SKM-1 treated with dmso at 0.1 percent for 144 hours (cell line): ENCODE measurements at regions not wholly inside any gene's neighbourhood (a gene's known extent, or its start where the extent isn't known, plus 50 kb on each side); places are given as distances from the start of the nearest gene placed in this dataset.
"Not testable (repeated sequence)": the region's sequence is repeated elsewhere in the genome, so short reads cannot be mapped to it uniquely, and the experiment has no call there.

ENCODE experiments used
- DNase-seq: peaks from one replicate; lab custom pipeline; 2025; ENCODE audit not compliant: unreplicated experiment; lab: John Stamatoyannopoulos, UW

DNA sequence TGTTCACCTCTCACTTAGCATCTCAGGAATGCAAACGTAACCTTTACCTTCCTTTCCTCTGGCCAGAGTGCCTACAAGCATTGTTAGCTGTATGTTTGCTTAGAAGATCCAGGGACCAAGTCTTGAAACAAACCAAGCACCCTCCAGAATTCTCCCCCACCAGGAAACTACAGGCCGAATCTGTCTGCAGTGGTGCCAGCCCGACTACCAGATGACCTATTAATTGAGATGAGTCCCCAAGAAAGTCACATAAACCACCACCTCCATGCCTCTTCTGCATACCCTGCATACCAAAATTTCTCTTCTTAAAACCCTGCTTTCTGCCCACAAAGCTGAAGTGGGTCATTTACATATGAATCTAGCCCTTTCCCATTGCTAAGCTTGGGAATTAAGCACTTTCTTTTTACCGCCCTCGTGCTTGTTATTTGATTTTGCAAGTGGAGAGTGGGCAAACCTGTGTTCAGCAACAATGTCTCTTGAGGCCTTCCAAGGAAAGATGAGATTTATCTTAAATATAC is 1239.1 kb downstream of the CDH12 start:
- DNase-seq, result no peak

- no peak for DNase-seq
These were observed 1249.3 kb downstream of the CDH12 start for GRCh38 chr5:21603796-21604195.

- no peak for DNase-seq
These were observed 1258.6 kb downstream of the CDH12 start for GRCh38 chr5:21594566-21594965.

DNA sequence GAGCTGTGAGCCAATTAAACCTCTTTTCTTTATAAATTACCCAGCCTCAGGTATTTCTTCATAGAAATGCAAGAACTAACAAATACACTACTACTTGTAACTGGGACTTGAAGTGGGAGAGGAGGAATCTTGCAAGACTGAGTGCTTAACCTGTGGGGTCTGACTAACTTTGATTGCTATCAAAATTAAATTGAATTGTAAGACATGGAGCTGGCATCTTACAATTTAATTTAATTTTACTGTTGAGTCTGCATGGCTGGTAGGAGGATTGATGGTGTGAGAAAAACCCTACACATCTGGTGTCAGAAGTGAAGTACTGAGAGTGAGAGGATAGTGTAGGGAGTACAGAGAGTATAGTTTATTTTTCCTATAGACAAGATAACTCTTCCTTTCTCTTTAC is 1259.9 kb downstream of the CDH12 start:
- DNase-seq, result no peak

- no peak for DNase-seq
These were observed 1271.6 kb downstream of the CDH12 start for GRCh38 chr5:21581508-21581907.

DNA sequence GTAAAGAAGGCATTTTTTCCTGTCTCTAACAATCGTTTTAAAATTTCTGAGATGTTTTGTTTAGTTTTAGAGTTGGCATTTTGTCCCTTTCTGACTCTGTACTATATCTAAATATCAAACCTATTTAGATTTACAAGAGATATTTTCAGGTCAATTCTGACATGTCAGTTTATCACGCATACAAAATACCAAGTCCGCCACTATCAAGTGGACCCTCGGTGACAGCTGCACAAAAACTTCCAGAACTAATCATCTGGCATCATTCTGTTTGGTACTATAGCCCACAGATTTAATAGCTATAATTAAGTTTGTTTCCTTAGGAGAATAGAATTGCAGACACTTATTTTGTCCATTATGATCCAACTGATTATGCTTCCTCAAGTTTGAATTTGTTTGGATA is 1278.2 kb downstream of the CDH12 start:
- DNase-seq, result no peak

DNA sequence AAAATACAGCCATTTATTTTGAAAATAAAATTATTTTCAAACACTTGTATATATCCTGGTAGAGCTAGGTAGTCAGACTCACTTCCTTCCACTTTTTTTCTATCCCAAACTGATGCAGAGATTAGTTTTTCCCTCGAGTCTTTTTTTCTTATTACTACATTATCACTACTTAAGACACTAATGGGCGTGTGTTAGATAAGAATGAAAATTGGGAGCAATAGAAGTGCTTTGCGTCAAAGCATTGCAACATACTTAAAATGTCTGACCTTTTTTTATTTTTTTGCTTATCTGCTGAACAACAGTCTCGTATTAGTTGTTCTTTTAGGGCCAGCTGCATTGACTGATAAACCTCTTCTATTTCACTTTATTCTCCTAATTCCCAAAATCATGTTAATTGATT is 1278.7 kb downstream of the CDH12 start:
- no peak for DNase-seq

- DNase-seq, result no peak
These were observed 1279.5 kb downstream of the CDH12 start for GRCh38 chr5:21573416-21574314.

GRCh38 chr5:21571196-21571595 is 1281.9 kb downstream of the CDH12 start:
- DNase-seq, result not testable (repeated sequence)

GRCh38 chr5:21559109-21559508 is 1294.0 kb downstream of the CDH12 start:
- DNase-seq, result not testable (repeated sequence)

DNA sequence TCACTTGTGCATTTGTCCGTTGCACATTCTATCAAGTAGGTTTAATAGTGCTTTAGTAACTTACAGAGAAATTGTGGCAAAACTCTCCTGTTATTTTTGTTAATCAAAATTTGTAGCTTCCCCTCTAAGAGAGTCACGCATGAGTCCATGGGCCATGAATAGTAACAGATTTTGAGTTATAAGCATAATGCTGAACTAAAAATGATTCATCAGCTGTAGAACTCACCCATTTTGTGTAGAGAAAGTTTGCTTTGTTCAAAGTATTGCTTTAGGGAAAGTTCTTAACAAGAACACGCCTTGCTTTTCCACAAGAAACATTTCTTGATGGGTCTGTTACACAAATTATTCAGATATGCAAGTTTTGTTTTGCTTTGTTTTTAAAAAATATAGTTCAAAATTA is 1300.9 kb downstream of the CDH12 start:
- DNase-seq, result not testable (repeated sequence)

- DNase-seq, result not testable (repeated sequence)
These were observed 1302.2 kb downstream of the CDH12 start for GRCh38 chr5:21550916-21551315.

- not testable (repeated sequence) for DNase-seq
These were observed 1305.5 kb downstream of the CDH12 start for GRCh38 chr5:21547656-21548055.

DNA sequence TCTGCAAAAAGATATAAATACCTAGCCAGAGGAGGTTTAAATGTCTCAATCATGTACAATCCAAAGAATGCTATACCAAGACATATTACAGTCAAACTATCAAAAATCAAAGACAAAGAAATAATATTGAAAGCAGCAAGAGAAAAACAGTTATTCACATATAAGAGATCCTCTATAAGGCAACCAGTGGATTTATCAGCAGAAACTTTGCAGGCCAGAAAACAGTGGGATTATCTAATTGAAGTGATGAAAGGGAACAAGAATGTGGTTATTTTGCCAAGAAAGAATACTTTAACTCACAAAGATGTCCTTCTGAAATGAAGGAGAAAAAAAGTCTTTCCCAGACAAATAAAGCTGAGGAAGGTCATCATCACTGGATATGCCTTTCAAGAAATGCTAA is 1318.0 kb downstream of the CDH12 start:
- not testable (repeated sequence) for DNase-seq

- DNase-seq, result not testable (repeated sequence)
These were observed 1332.0 kb downstream of the CDH12 start for GRCh38 chr5:21521157-21521556.

DNA sequence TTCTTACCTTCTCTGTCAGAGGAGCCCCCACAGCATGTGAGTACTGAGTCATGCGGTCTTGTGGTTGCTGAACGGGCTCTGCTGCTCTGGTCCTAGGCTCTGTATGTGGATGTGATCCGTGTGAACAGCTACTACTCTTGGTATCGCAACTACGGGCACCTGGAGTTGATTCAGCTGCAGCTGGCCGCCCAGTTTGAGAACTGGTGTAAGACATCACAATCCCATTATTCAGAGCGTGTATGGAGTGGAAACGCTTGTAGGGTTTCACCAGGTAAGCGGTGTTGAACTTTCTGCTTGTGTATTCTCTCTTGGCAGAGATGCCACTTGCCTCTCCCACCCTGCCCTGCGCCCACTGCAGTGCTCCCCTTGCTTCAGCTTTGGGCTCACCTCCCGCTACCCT is 1356.2 kb downstream of the CDH12 start:
- DNase-seq, result not testable (repeated sequence)

- DNase-seq, result not testable (repeated sequence)
These were observed 1357.1 kb downstream of the CDH12 start for GRCh38 chr5:21496056-21496455.

DNA sequence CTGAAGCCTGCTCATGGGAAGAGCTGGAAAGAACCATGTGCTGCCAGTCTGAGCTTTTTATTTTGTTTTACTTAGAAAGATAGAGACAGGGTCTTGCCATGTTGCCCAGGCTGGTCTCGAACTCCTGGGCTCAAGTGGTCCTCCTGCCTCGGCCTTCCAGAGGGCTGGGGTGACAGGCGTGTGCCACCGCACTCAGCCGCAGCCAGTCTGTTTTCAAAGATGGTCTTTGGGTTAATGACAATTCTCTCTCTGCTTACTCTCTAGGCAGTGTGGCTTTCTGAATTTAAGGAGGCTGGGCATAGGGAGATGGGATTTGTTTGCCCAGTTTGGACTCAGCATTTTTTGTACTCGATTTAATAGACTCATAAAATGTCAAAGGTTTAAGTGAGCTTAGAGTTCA is 1357.9 kb downstream of the CDH12 start:
- not testable (repeated sequence) for DNase-seq

DNA sequence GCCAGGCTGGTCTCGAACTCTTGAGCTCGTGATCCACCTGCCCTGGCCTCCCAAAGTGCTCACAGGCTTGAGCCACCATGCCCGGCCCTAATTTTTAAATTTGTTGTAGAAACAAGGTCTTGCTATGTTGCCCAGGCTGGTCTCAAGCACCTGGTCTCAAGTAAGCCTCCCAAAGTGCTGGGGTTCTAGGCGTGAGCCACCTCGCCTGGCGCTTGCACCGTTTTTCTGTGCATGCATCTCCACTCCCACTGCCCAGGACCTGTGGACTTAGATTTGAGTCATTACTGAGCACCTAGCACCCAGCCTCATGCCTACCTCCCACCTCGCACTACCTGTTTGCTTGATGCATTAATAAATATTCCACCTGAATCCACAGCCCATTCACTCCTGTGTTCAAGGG is 1359.1 kb downstream of the CDH12 start:
- DNase-seq, result not testable (repeated sequence)

GRCh38 chr5:21491182-21491581 is 1362.0 kb downstream of the CDH12 start:
- not testable (repeated sequence) for DNase-seq

DNA sequence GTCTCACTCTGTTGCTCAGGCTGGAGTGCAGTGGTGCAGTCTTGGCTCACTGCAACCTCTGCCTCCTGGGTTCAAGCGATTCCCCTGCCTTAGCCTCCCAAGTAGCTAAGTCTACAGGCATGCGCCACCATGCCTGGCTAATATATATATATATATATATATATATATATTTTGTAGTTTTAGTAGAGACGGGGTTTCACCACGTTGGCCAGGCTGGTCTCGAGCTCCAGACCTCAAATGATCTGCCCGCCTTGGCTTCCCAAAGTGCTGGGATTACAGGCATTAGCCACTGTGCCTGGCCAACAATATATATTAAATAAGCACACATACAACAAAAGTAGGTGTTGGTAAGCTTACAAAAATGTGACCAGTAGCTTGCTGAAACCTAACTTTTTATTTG is 1364.3 kb downstream of the CDH12 start:
- not testable (repeated sequence) for DNase-seq

- not testable (repeated sequence) for DNase-seq
These were observed 1367.6 kb downstream of the CDH12 start for GRCh38 chr5:21485458-21486000.
